Neural crest cell (in vitro differentiated cells): ENCODE measurements at regions not wholly inside any gene's neighbourhood (a gene's known extent, or its start where the extent isn't known, plus 50 kb on each side); places are given as distances from the start of the nearest gene placed in this dataset.
"Not testable (repeated sequence)": the region's sequence is repeated elsewhere in the genome, so short reads cannot be mapped to it uniquely, and the experiment has no call there.

ENCODE experiments used
- DNase-seq: peaks from one replicate; pipeline ENCODE4 v3.0.0; 2021; ENCODE audit warnings: low read depth, mixed read lengths, low spot score
- H3K27ac Mint-ChIP-seq: one replicate; pipeline ENCODE4 v1.8.0; 2021; ENCODE audit warnings: mild to moderate bottlenecking, mixed read lengths; ENCODE audit not compliant: unreplicated experiment
- H3K27me3 Mint-ChIP-seq: 2 replicates; pipeline ENCODE4 v1.8.0; 2021; ENCODE audit warnings: low read depth, mild to moderate bottlenecking, mixed read lengths
- H3K36me3 Mint-ChIP-seq: 2 replicates; pipeline ENCODE4 v1.8.0; 2021; ENCODE audit warnings: low read depth, mild to moderate bottlenecking, mixed read lengths
- H3K4me1 Mint-ChIP-seq: 2 replicates; pipeline ENCODE4 v1.8.0; 2021; ENCODE audit warnings: mixed read lengths
- H3K4me3 Mint-ChIP-seq: one replicate; pipeline ENCODE4 v1.8.0; 2021; ENCODE audit warnings: mild to moderate bottlenecking, mixed read lengths
- H3K9me3 Mint-ChIP-seq: 2 replicates; pipeline ENCODE4 v1.8.0; 2021; ENCODE audit warnings: mixed read lengths
- TF ChIP-seq, protein P1 (sequence below): fragments of 200-600 bp; sonication (generic); conservative IDR thresholded peaks from 2 replicates; pipeline ENCODE4 v1.5.0; 2021; ENCODE audit warnings: antibody characterized with exemption, mild to moderate bottlenecking

DNA sequence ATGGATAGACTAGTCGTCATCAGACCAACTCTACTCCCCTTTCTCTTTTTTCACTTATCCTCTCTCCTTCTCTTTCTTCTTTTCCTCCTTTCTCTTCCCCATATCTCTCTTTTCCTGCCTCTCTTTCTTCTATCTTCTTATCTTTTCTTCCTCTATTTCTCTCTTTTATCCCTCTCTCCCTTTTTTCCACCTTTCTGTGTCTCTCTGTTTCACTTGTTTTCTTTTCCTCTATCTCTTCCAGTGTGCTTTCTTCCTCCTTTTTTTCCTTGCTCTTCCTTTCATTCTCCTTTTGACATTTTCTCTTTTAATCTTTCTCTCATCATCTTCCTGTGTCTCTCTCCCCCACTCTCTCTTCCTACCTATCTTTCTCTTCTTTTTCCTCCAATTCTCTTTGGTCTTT, 159.0 kb upstream of the PTGFR start:
- Mint-ChIP-seq H3K27ac (no peak overlapping the region), H3K4me1 (no peaks in the 10 kb centered on the region), H3K36me3 (no peaks in the 10 kb centered on the region), H3K27me3 (peaks cover 67% of the 10 kb centered on the region), H3K4me3 (no peak overlapping the region), H3K9me3 (peaks cover 2% of the 10 kb centered on the region)
- TF ChIP-seq, protein P1, sequence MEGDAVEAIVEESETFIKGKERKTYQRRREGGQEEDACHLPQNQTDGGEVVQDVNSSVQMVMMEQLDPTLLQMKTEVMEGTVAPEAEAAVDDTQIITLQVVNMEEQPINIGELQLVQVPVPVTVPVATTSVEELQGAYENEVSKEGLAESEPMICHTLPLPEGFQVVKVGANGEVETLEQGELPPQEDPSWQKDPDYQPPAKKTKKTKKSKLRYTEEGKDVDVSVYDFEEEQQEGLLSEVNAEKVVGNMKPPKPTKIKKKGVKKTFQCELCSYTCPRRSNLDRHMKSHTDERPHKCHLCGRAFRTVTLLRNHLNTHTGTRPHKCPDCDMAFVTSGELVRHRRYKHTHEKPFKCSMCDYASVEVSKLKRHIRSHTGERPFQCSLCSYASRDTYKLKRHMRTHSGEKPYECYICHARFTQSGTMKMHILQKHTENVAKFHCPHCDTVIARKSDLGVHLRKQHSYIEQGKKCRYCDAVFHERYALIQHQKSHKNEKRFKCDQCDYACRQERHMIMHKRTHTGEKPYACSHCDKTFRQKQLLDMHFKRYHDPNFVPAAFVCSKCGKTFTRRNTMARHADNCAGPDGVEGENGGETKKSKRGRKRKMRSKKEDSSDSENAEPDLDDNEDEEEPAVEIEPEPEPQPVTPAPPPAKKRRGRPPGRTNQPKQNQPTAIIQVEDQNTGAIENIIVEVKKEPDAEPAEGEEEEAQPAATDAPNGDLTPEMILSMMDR: no peak
- DNase-seq: no peak

DNA sequence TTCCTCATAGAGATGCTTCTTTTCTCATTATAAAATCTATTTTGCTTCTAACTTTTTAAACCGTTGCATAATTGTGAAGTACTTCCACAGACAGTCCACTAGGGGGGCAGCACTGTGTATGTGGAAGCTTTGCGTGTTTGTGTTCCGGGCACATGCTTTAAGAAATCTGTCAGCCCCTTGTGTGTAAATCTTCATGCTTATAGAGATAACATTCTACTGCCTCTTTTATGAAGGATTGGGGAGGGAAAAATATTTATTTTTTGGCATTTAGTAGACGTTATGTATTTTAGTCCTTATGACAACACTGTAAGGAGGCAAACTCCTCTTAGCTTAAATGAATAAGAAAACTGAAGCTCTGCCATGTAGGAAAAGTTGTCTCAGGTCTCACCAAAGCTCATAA, 157.3 kb upstream of the PTGFR start:
- Mint-ChIP-seq H3K36me3 (no peaks in the 10 kb centered on the region), H3K27me3 (peaks cover 67% of the 10 kb centered on the region), H3K27ac (no peak overlapping the region), H3K4me1 (no peaks in the 10 kb centered on the region), H3K9me3 (peaks cover 2% of the 10 kb centered on the region), H3K4me3 (no peak overlapping the region)
- peak; percentile 4 for DNase-seq
- TF ChIP-seq, protein P1: peak; percentile 78

DNA sequence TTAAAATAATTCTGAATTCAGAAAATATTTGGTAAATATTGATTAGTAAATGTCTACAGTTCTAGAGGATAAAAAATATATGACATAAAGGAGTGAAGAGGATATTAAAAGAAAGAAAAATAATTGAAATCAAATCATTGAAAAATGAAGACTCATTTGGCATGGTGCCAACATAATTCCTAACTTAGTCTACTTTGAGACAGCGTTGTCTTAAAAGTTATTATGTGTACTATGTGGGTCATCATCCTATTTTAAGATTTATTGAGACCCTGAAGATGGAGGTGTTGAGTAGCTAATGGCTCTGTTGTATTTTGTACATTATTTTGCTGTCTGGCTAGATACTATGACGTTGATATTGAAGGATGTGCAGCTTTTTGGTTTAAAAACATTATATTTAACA, 156.7 kb upstream of the PTGFR start:
- Mint-ChIP-seq H3K36me3 (no peaks in the 10 kb centered on the region), H3K4me3 (no peak overlapping the region), H3K4me1 (no peaks in the 10 kb centered on the region), H3K27me3 (peaks cover 65% of the 10 kb centered on the region), H3K27ac (no peak overlapping the region), H3K9me3 (peaks cover 2% of the 10 kb centered on the region)
- no peak for DNase-seq
- TF ChIP-seq, protein P1: no peak

DNA sequence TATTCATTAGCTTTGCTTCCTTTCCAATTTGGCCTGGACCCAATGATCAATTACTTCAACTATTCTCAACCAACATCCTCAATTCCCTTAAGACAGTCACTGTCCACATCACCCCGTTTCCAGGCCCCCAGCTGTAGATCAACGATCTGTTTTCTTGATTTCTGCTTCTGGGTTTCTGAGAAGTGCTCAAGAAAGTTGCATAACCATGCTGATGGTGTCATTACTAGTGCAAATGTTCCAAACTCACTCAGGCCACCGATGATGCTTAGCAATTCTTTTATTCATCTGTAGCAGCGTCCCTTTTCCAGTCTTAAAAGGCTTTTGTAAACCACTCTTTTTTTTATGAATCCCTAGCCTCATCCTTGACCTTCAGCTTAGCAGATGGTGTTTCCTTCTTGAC, 155.8 kb upstream of the PTGFR start:
- TF ChIP-seq, protein P1: no peak
- DNase-seq: no peak
- H3K4me1 Mint-ChIP-seq: no peaks in the 10 kb centered on the region
- no peak overlapping the region for H3K27ac Mint-ChIP-seq
- H3K27me3 Mint-ChIP-seq: peaks cover 61% of the 10 kb centered on the region
- H3K9me3 Mint-ChIP-seq: peaks cover 2% of the 10 kb centered on the region
- H3K4me3 Mint-ChIP-seq: no peak overlapping the region
- no peaks in the 10 kb centered on the region for H3K36me3 Mint-ChIP-seq

DNA sequence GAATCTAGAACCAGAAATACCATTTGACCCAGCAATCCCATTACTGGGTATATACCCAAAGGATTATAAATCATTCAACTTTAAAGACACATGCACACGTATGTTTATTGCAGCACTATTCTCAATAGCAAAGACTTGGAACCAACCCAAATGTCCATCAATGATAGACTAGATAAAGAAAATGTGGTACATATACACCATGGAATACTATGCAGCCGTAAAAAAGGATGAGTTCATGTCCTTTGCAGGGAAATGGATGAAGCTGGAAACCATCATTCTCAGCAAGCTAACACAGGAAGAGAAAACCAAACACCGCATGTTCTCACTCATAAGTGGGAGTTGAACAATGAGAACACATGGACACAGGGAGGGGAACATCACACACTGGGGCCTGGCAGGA, 154.0 kb upstream of the PTGFR start:
- H3K27ac Mint-ChIP-seq, H3K4me1 Mint-ChIP-seq, DNase-seq, H3K4me3 Mint-ChIP-seq, H3K9me3 Mint-ChIP-seq, H3K36me3 Mint-ChIP-seq: not testable (repeated sequence)
- H3K27me3 Mint-ChIP-seq: peaks cover 55% of the 10 kb centered on the region

DNA sequence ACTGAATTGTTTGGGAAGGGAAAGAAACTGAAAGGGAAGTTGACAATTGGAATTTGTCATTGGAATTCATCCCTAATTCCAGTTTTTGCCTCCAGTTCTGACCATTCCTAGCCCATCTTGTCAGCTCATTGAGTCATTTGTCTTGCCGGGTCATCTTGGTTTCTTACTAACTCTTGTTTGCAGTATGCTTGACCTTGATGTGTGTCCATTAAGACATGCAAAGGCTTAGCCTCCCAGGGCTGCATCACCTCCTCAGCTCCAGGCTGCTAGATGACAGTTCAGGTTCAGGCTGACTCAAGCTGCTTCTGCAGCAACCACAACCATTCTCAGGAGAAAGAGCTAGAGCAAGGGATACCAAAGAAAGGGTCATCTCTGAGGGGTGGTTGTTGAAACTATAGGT, 151.3 kb upstream of the PTGFR start:
- Mint-ChIP-seq H3K4me1 (no peaks in the 10 kb centered on the region), H3K27me3 (peaks cover 50% of the 10 kb centered on the region), H3K36me3 (no peaks in the 10 kb centered on the region), H3K27ac (no peak overlapping the region), H3K9me3 (no peaks in the 10 kb centered on the region), H3K4me3 (no peak overlapping the region)
- no peak for DNase-seq
- TF ChIP-seq, protein P1: no peak
